Mesenchymal stem cell (in vitro differentiated cells and primary cell): ENCODE measurements at regions not wholly inside any gene's neighbourhood (a gene's known extent, or its start where the extent isn't known, plus 50 kb on each side); places are given as distances from the start of the nearest gene placed in this dataset.

Experiments
- DNase-seq: peaks from one replicate; pipeline ENCODE4 v3.0.0-alpha.2; 2013
- H2AFZ ChIP-seq: one replicate; pipeline ENCODE4 v1.6.1; 2013; ENCODE audit warnings: low read depth, mild to moderate bottlenecking, control low read depth, inconsistent platforms, low read length, moderate library complexity
- H2AK5ac ChIP-seq: 2 replicates; pipeline ENCODE4 v1.6.1; 2013; ENCODE audit warnings: low read length, moderate library complexity, mild to moderate bottlenecking, inconsistent platforms; ENCODE audit not compliant: severe bottlenecking
- H2BK120ac ChIP-seq: one replicate; pipeline ENCODE4 v1.6.1; 2013; ENCODE audit warnings: low read depth, mild to moderate bottlenecking, inconsistent platforms, low read length, moderate library complexity
- H2BK12ac ChIP-seq, 2 experiments: one replicate each; pipeline ENCODE4 v1.6.1; 2013; ENCODE audit warnings: inconsistent platforms in 2 of 2, low read length in 2 of 2, mild to moderate bottlenecking in 2 of 2, moderate library complexity in 2 of 2, control low read depth in 1 of 2
- H2BK15ac ChIP-seq: one replicate; pipeline ENCODE4 v1.6.1; 2013; ENCODE audit warnings: mild to moderate bottlenecking, low read depth, inconsistent platforms; ENCODE audit not compliant: poor library complexity, severe bottlenecking
- H2BK5ac ChIP-seq: 2 replicates; pipeline ENCODE4 v1.6.1; 2013; ENCODE audit warnings: low read depth, mild to moderate bottlenecking, low read length, control low read depth, inconsistent platforms; ENCODE audit not compliant: poor library complexity, severe bottlenecking
- H3K14ac ChIP-seq, 2 experiments: one replicate each; pipeline ENCODE4 v1.6.1; 2013; ENCODE audit warnings: inconsistent platforms in 2 of 2, low read length in 2 of 2, control low read depth in 1 of 2, mild to moderate bottlenecking in 1 of 2, moderate library complexity in 1 of 2
- H3K18ac ChIP-seq, 2 experiments: one replicate each; pipeline ENCODE4 v1.6.1; 2013; ENCODE audit warnings: inconsistent platforms in 2 of 2, low read length in 2 of 2, control low read depth in 1 of 2, low read depth in 1 of 2, mild to moderate bottlenecking in 1 of 2
- H3K23ac ChIP-seq, 2 experiments: one replicate each; pipeline ENCODE4 v1.6.1; 2013; ENCODE audit warnings: inconsistent platforms in 2 of 2, low read length in 2 of 2, mild to moderate bottlenecking in 2 of 2, moderate library complexity in 2 of 2, control low read depth in 1 of 2
- H3K27ac ChIP-seq: 2 replicates; pipeline ENCODE4 v1.5.1; 2013; ENCODE audit warnings: mild to moderate bottlenecking, moderate library complexity, low read length, control low read depth, inconsistent platforms; ENCODE audit not compliant: poor library complexity, severe bottlenecking
- H3K27me3 ChIP-seq, 2 experiments: 2 replicates each; pipeline versions ENCODE4 v1.6.1 to v1.7.0; 2013; ENCODE audit warnings: low read length in 2 of 2, mild to moderate bottlenecking in 2 of 2, moderate library complexity in 2 of 2, control low read depth in 1 of 2, inconsistent platforms in 1 of 2; ENCODE audit not compliant: control insufficient read depth in 1 of 2, insufficient read depth in 1 of 2
- H3K36me3 ChIP-seq, 2 experiments: 2 replicates each; pipeline versions ENCODE4 v1.6.1 to v1.7.0; 2013; ENCODE audit warnings: low read length in 2 of 2, control low read depth in 1 of 2, inconsistent platforms in 1 of 2, low read depth in 1 of 2, mild to moderate bottlenecking in 1 of 2; ENCODE audit not compliant: insufficient read depth in 2 of 2, control insufficient read depth in 1 of 2
- H3K4ac ChIP-seq, 2 experiments: one replicate each; pipeline ENCODE4 v1.6.1; 2013; ENCODE audit warnings: inconsistent platforms in 2 of 2, low read length in 2 of 2, mild to moderate bottlenecking in 2 of 2, moderate library complexity in 2 of 2, control low read depth in 1 of 2, low read depth in 1 of 2
- H3K4me1 ChIP-seq: 2 replicates; pipeline ENCODE4 v1.6.1; 2013; ENCODE audit warnings: low read depth, low read length, control low read depth; ENCODE audit not compliant: control insufficient read depth, insufficient read depth
- H3K4me2 ChIP-seq: 2 replicates; pipeline ENCODE4 v1.6.1; 2013; ENCODE audit warnings: low read length, mild to moderate bottlenecking, inconsistent platforms; ENCODE audit not compliant: poor library complexity, severe bottlenecking
- H3K4me3 ChIP-seq, 2 experiments: 2 replicates each; pipeline versions ENCODE4 v1.5.1 to v1.7.0; 2013; ENCODE audit warnings: low read length in 2 of 2, mild to moderate bottlenecking in 2 of 2, control low read depth in 1 of 2, low read depth in 1 of 2; ENCODE audit not compliant: insufficient read depth in 1 of 2
- H3K79me1 ChIP-seq: replicated peaks from 2 replicates; pipeline ENCODE4 v1.6.1; 2013; ENCODE audit warnings: mild to moderate bottlenecking, control low read depth, low read length, inconsistent platforms; ENCODE audit not compliant: poor library complexity, severe bottlenecking
- H3K9ac ChIP-seq: 2 replicates; pipeline ENCODE4 v1.7.0; 2013; ENCODE audit warnings: mild to moderate bottlenecking, low read length, moderate library complexity
- H3K9me3 ChIP-seq: 2 replicates; pipeline ENCODE4 v1.7.0; 2013; ENCODE audit warnings: mild to moderate bottlenecking, low read length; ENCODE audit not compliant: control insufficient read depth
- H4K8ac ChIP-seq: one replicate; pipeline ENCODE4 v1.6.1; 2013; ENCODE audit warnings: inconsistent platforms, mild to moderate bottlenecking, low read length, moderate library complexity
- H4K91ac ChIP-seq: one replicate; pipeline ENCODE4 v1.6.1; 2013; ENCODE audit warnings: mild to moderate bottlenecking, low read length, inconsistent platforms
- WGBS: methylation state at CpG from one replicate; pipeline ENCODE4 v1.1.7; 2013; ENCODE audit warnings: mixed read lengths; 5-methylcytosine and 5-hydroxymethylcytosine counted together

GRCh38 chr1:182305861-182306260 lies 85.7 kb downstream of the GLUL start:
- H2BK5ac ChIP-seq, result no peak overlapping the region
- no peaks in the 10 kb centered on the region for H3K79me1 ChIP-seq
- no peak overlapping the region for H3K27ac ChIP-seq
- H3K4me3 ChIP-seq, result no peak overlapping the region
- no peak overlapping the region for H4K8ac ChIP-seq
- H2AK5ac ChIP-seq, result no peak overlapping the region
- H3K4me2 ChIP-seq, result no peak overlapping the region
- no peak overlapping the region for H3K14ac ChIP-seq
- no peaks in the 10 kb centered on the region for H3K27me3 ChIP-seq
- no peaks in the 10 kb centered on the region for H3K4me1 ChIP-seq
- H4K91ac ChIP-seq, result no peak overlapping the region
- H3K23ac ChIP-seq, result no peak overlapping the region
- H3K9me3 ChIP-seq, result no peaks in the 10 kb centered on the region
- no peak overlapping the region for H2BK15ac ChIP-seq
- H3K36me3 ChIP-seq, result no peaks in the 10 kb centered on the region
- no peak overlapping the region for H3K18ac ChIP-seq
- no peak for DNase-seq
- no peak overlapping the region for H2BK120ac ChIP-seq
- H2AFZ ChIP-seq, result no peak overlapping the region
- no peak overlapping the region for H3K9ac ChIP-seq
- no peak overlapping the region for H2BK12ac ChIP-seq
- no peak overlapping the region for H3K4ac ChIP-seq

GRCh38 chr1:182304627-182305026 lies 87.0 kb downstream of the GLUL start:
- H2BK12ac ChIP-seq, result no peak overlapping the region
- no peaks in the 10 kb centered on the region for H3K36me3 ChIP-seq
- no peak overlapping the region for H3K9ac ChIP-seq
- H2BK15ac ChIP-seq, result no peak overlapping the region
- no peak overlapping the region for H4K8ac ChIP-seq
- no peaks in the 10 kb centered on the region for H3K79me1 ChIP-seq
- H3K4me2 ChIP-seq, result no peak overlapping the region
- no peak overlapping the region for H4K91ac ChIP-seq
- H3K4me1 ChIP-seq, result no peaks in the 10 kb centered on the region
- no peak overlapping the region for H3K23ac ChIP-seq
- H3K27me3 ChIP-seq, result no peaks in the 10 kb centered on the region
- no peak overlapping the region for H3K18ac ChIP-seq
- no peak overlapping the region for H2BK120ac ChIP-seq
- no peak for DNase-seq
- H3K9me3 ChIP-seq, result no peaks in the 10 kb centered on the region
- no peak overlapping the region for H2BK5ac ChIP-seq
- H3K27ac ChIP-seq, result no peak overlapping the region
- no peak overlapping the region for H3K14ac ChIP-seq
- no peak overlapping the region for H3K4me3 ChIP-seq
- H2AFZ ChIP-seq, result no peak overlapping the region
- H2AK5ac ChIP-seq, result no peak overlapping the region
- H3K4ac ChIP-seq, result no peak overlapping the region

GRCh38 chr1:182304218-182304617 lies 87.4 kb downstream of the GLUL start:
- Histone ChIP-seq H2AK5ac (no peak overlapping the region), H4K91ac (no peak overlapping the region), H3K79me1 (no peaks in the 10 kb centered on the region), H2BK5ac (no peak overlapping the region), H2AFZ (no peak overlapping the region), H2BK15ac (no peak overlapping the region), H3K4ac (no peak overlapping the region), H3K27me3 (no peaks in the 10 kb centered on the region), H3K18ac (no peak overlapping the region), H2BK12ac (no peak overlapping the region), H3K9me3 (no peaks in the 10 kb centered on the region), H3K23ac (no peak overlapping the region), H3K27ac (no peak overlapping the region), H3K14ac (no peak overlapping the region), H3K9ac (no peak overlapping the region), H3K36me3 (no peaks in the 10 kb centered on the region), H3K4me3 (no peak overlapping the region), H3K4me1 (no peaks in the 10 kb centered on the region), H2BK120ac (no peak overlapping the region), H3K4me2 (no peak overlapping the region), H4K8ac (no peak overlapping the region)
- 83% methylated on average over 1 of the region's 3 CpGs for WGBS
- no peak for DNase-seq

- H3K27ac ChIP-seq, result no peak overlapping the region
- H4K8ac ChIP-seq, result no peak overlapping the region
- no peak overlapping the region for H2BK5ac ChIP-seq
- DNase-seq, result no peak
- WGBS, result 59% methylated on average over 2 of the region's 2 CpGs
- H2AK5ac ChIP-seq, result no peak overlapping the region
- no peaks in the 10 kb centered on the region for H3K79me1 ChIP-seq
- no peaks in the 10 kb centered on the region for H3K27me3 ChIP-seq
- no peak overlapping the region for H2AFZ ChIP-seq
- H4K91ac ChIP-seq, result no peak overlapping the region
- no peak overlapping the region for H2BK15ac ChIP-seq
- H3K4ac ChIP-seq, result no peak overlapping the region
- H3K4me1 ChIP-seq, result no peaks in the 10 kb centered on the region
- no peak overlapping the region for H3K18ac ChIP-seq
- no peaks in the 10 kb centered on the region for H3K9me3 ChIP-seq
- no peak overlapping the region for H3K4me2 ChIP-seq
- no peaks in the 10 kb centered on the region for H3K36me3 ChIP-seq
- no peak overlapping the region for H3K23ac ChIP-seq
- no peak overlapping the region for H2BK12ac ChIP-seq
- H3K4me3 ChIP-seq, result no peak overlapping the region
- no peak overlapping the region for H3K9ac ChIP-seq
- H2BK120ac ChIP-seq, result no peak overlapping the region
- H3K14ac ChIP-seq, result no peak overlapping the region
Measured at GRCh38 chr1:182303778-182304177, 87.8 kb downstream of the GLUL start.
